LHCN-M2 (cell line): ENCODE measurements at regions not wholly inside any gene's neighbourhood (a gene's known extent, or its start where the extent isn't known, plus 50 kb on each side); places are given as distances from the start of the nearest gene placed in this dataset.

Experiments
- DNase-seq: peaks from one replicate; pipeline ENCODE4 v3.0.0-alpha.2; 2012; ENCODE audit warnings: low read depth

GRCh38 chr7:13032576-13032975 is 345.1 kb downstream of the ARL4A start:
- no peak for DNase-seq

GRCh38 chr7:13034693-13035092 is 347.3 kb downstream of the ARL4A start:
- DNase-seq: no peak

- DNase-seq: no peak
Measured at GRCh38 chr7:13035233-13035632, 347.8 kb downstream of the ARL4A start.

GRCh38 chr7:13036256-13036780 is 348.9 kb downstream of the ARL4A start:
- no peak for DNase-seq

- no peak for DNase-seq
Measured at GRCh38 chr7:13037216-13037615, 349.8 kb downstream of the ARL4A start.

GRCh38 chr7:13041368-13041988 is 354.0 kb downstream of the ARL4A start:
- DNase-seq: no peak

- DNase-seq: peak; percentile 38
Measured at GRCh38 chr7:13042605-13043236, 355.3 kb downstream of the ARL4A start.

- DNase-seq: no peak
Measured at GRCh38 chr7:13044309-13044708, 356.9 kb downstream of the ARL4A start.

GRCh38 chr7:13047061-13047460 is 359.6 kb downstream of the ARL4A start:
- DNase-seq: no peak

- no peak for DNase-seq
Measured at GRCh38 chr7:13049946-13050345, 362.5 kb downstream of the ARL4A start.

- DNase-seq: peak; percentile 73
Measured at GRCh38 chr7:13050703-13051102, 363.3 kb downstream of the ARL4A start.

- no peak for DNase-seq
Measured at GRCh38 chr7:13055732-13056368, 368.4 kb downstream of the ARL4A start.

- DNase-seq: no peak
Measured at GRCh38 chr7:13057462-13058200, 370.2 kb downstream of the ARL4A start.

- DNase-seq: no peak
Measured at GRCh38 chr7:13060173-13060572, 372.7 kb downstream of the ARL4A start.

- no peak for DNase-seq
Measured at GRCh38 chr7:13061115-13061514, 373.7 kb downstream of the ARL4A start.

- no peak for DNase-seq
Measured at GRCh38 chr7:13062631-13063030, 375.2 kb downstream of the ARL4A start.

GRCh38 chr7:13067036-13067435 is 379.6 kb downstream of the ARL4A start:
- peak; percentile 39 for DNase-seq

- no peak for DNase-seq
Measured at GRCh38 chr7:13068032-13068431, 380.6 kb downstream of the ARL4A start.

GRCh38 chr7:13069841-13070240 is 382.4 kb downstream of the ARL4A start:
- peak; percentile 54 for DNase-seq

- no peak for DNase-seq
Measured at GRCh38 chr7:13072014-13072413, 384.6 kb downstream of the ARL4A start.

GRCh38 chr7:13077466-13077865 is 390.0 kb downstream of the ARL4A start:
- peak; percentile 60 for DNase-seq

GRCh38 chr7:13078105-13078504 is 390.7 kb downstream of the ARL4A start:
- DNase-seq: no peak
